A673 (cell line): ENCODE measurements at regions not wholly inside any gene's neighbourhood (a gene's known extent, or its start where the extent isn't known, plus 50 kb on each side); places are given as distances from the start of the nearest gene placed in this dataset.

Experiments used
- BruUV-seq: library from RNA; stranded (reverse); fragments of 400-500 nt; replicated peaks from 2 replicates; lab custom pipeline; 2021; lab: Mats Ljungman, UMichigan
- CTCF ChIA-PET: fragments of 300-600 bp; sonication (Branson Sonifier 250); formaldehyde crosslinking; loops from one replicate; lab custom pipeline; 2022; ENCODE audit warnings: antibody characterized with exemption; lab: Charles Lee
- POLR2A ChIA-PET: fragments of 300-600 bp; sonication (Branson Sonifier 250); formaldehyde crosslinking; loops from one replicate; lab custom pipeline; 2022; ENCODE audit warnings: antibody characterized with exemption; ENCODE audit not compliant: low non-redundant PET; lab: Charles Lee
- DNase-seq: peaks from one replicate; pipeline ENCODE4 v3.0.0-alpha.2; 2015; ENCODE audit warnings: low spot score
- H3K27ac ChIP-seq: fragments of 200-600 bp; sonication (generic); 2 replicates; pipeline ENCODE4 v1.5.1; 2016; ENCODE audit warnings: mixed run types, low read depth, mild to moderate bottlenecking, mixed read lengths, antibody characterized with exemption, low read length; ENCODE audit not compliant: poor library complexity, severe bottlenecking
- H3K27me3 ChIP-seq: fragments of 200-600 bp; sonication (generic); replicated peaks from 2 replicates; pipeline ENCODE4 v1.6.1; 2017; ENCODE audit warnings: mixed run types, low read depth, mild to moderate bottlenecking, mixed read lengths, antibody characterized with exemption, low read length; ENCODE audit not compliant: insufficient read depth, poor library complexity
- H3K36me3 ChIP-seq: fragments of 200-600 bp; sonication (generic); 2 replicates; pipeline ENCODE4 v1.6.1; 2016; ENCODE audit warnings: mixed run types, mild to moderate bottlenecking, mixed read lengths, antibody characterized with exemption, low read length; ENCODE audit not compliant: insufficient read depth, poor library complexity, severe bottlenecking
- H3K4me1 ChIP-seq: fragments of 200-600 bp; sonication (generic); 2 replicates; pipeline ENCODE4 v1.6.1; 2017; ENCODE audit warnings: mixed run types, mild to moderate bottlenecking, mixed read lengths, antibody characterized with exemption, low read length; ENCODE audit not compliant: insufficient read depth, poor library complexity, severe bottlenecking
- H3K4me3 ChIP-seq: fragments of 200-600 bp; sonication (generic); 2 replicates; pipeline ENCODE4 v1.5.1; 2016; ENCODE audit warnings: low read depth, mixed run types, mild to moderate bottlenecking, mixed read lengths, low read length; ENCODE audit not compliant: poor library complexity, severe bottlenecking
- H3K9me3 ChIP-seq: fragments of 200-600 bp; sonication (generic); 2 replicates; pipeline ENCODE4 v1.6.1; 2016; ENCODE audit warnings: mixed run types, low read depth, mild to moderate bottlenecking, mixed read lengths, antibody characterized with exemption, low read length; ENCODE audit not compliant: poor library complexity, severe bottlenecking
- CTCF ChIP-seq: fragments of 300-800, 200-600 bp; sonication (generic); conservative IDR thresholded peaks from 2 replicates; pipeline ENCODE4 v1.5.1; 2017; ENCODE audit warnings: low read depth, mild to moderate bottlenecking, antibody characterized with exemption, low read length, moderate library complexity, mixed read lengths
- EZH2 ChIP-seq: fragments of 200-600 bp; sonication (generic); IDR thresholded peaks from 2 replicates; pipeline ENCODE4 v1.6.1; 2017; ENCODE audit warnings: borderline replicate concordance, low read depth, mild to moderate bottlenecking, mixed read lengths, antibody characterized with exemption, low read length; ENCODE audit not compliant: poor library complexity, severe bottlenecking
- intact Hi-C: fragments of 100-400 bp; cut with micrococcal nuclease; formaldehyde crosslinking; loops from one replicate; pipeline ENCODE4 v1.10.0; 2022; ENCODE audit not compliant: unreplicated experiment

DNA sequence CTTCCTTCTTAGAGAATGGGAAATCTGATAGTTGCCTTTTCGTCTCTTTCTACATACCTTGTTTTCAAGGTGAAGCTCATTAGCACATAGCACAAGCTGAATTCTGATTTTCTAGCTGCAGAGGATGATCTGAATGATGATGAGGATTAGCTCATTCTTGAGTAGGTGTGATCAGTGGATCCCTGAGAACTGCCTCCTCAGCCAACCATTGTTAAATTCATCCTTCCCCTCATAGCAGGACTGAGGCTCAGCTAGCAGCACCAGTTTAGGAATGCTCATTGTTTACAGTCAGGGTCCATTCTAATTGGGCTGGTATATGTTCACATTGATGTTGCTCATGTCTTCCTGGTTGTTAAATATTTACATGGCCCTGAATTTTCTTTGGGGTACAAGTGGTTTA is 299.9 kb upstream of the MME start:
- Histone ChIP-seq H3K9me3 (no peaks in the 10 kb centered on the region), H3K4me1 (no peaks in the 10 kb centered on the region), H3K27ac (no peak overlapping the region), H3K27me3 (no peaks in the 10 kb centered on the region), H3K36me3 (no peaks in the 10 kb centered on the region), H3K4me3 (no peak overlapping the region)
- BruUV-seq: no TSS peak
- POLR2A ChIA-PET: no interaction called here
- intact Hi-C loops: no loop called here
- TF ChIP-seq EZH2 (no peak), CTCF (no peak)
- DNase-seq: no peak
- CTCF ChIA-PET: no interaction called here

- no peak for DNase-seq
Measured at GRCh38 chr3:154779571-154779970, 300.5 kb upstream of the MME start.

GRCh38 chr3:154778057-154778456 is 302.1 kb upstream of the MME start:
- Histone ChIP-seq H3K27me3 (no peaks in the 10 kb centered on the region), H3K4me1 (no peaks in the 10 kb centered on the region), H3K9me3 (no peaks in the 10 kb centered on the region), H3K4me3 (no peak overlapping the region), H3K27ac (no peak overlapping the region), H3K36me3 (no peaks in the 10 kb centered on the region)
- ChIA-PET CTCF (no interaction called here), POLR2A (no interaction called here)
- intact Hi-C loops: no loop called here
- no peak for DNase-seq
- no TSS peak for BruUV-seq
- TF ChIP-seq EZH2 (no peak), CTCF (no peak)

More at GRCh38 chr3:154779571-154779970, 300.5 kb upstream of the MME start:
- no peak overlapping the region for H3K27ac ChIP-seq
- H3K4me1 ChIP-seq: no peaks in the 10 kb centered on the region
- BruUV-seq: no TSS peak
- intact Hi-C loops: no loop called here
- ChIA-PET CTCF (no interaction called here), POLR2A (no interaction called here)
- no peak overlapping the region for H3K4me3 ChIP-seq
- H3K27me3 ChIP-seq: no peaks in the 10 kb centered on the region
- TF ChIP-seq EZH2 (no peak), CTCF (no peak)
- no peaks in the 10 kb centered on the region for H3K36me3 ChIP-seq
- H3K9me3 ChIP-seq: no peaks in the 10 kb centered on the region
